T-helper 1 cell treated with Interleukin-12 subunit alpha and Interleukin-12 subunit beta and Interleukin-4 antibody, amounts not matched to agents 30 ng/mL and 1 ng/mL, for 36 hours (primary cell): ENCODE measurements at regions not wholly inside any gene's neighbourhood (a gene's known extent, or its start where the extent isn't known, plus 50 kb on each side); places are given as distances from the start of the nearest gene placed in this dataset.
"Not testable (repeated sequence)": the region's sequence is repeated elsewhere in the genome, so short reads cannot be mapped to it uniquely, and the experiment has no call there.

Source experiments
- intact Hi-C: fragments of 100-400 bp; cut with micrococcal nuclease; formaldehyde crosslinking; loops from one replicate; pipeline ENCODE4 v1.15.1; 2024

GRCh38 chr1:81547261-81547911, 253.3 kb upstream of the ADGRL2 start:
- intact Hi-C loops, result no loop called here

GRCh38 chr1:81545734-81546133, 255.0 kb upstream of the ADGRL2 start:
- intact Hi-C loops, result no loop called here

GRCh38 chr1:81543764-81544163, 257.0 kb upstream of the ADGRL2 start:
- intact Hi-C loops, result no loop called here

GRCh38 chr1:81542196-81542595, 258.5 kb upstream of the ADGRL2 start:
- intact Hi-C loops, result no loop called here

GRCh38 chr1:81540216-81540615, 260.5 kb upstream of the ADGRL2 start:
- intact Hi-C loops, result no loop called here

- intact Hi-C loops, result no loop called here
Measured at GRCh38 chr1:81529014-81529413, 271.7 kb upstream of the ADGRL2 start.

GRCh38 chr1:81525085-81525484, 275.6 kb upstream of the ADGRL2 start:
- intact Hi-C loops, result no loop called here

- intact Hi-C loops, result no loop called here
Measured at GRCh38 chr1:81519987-81520386, 280.7 kb upstream of the ADGRL2 start.

- intact Hi-C loops, result no loop called here
Measured at GRCh38 chr1:81517987-81518386, 282.7 kb upstream of the ADGRL2 start.

GRCh38 chr1:81513796-81514354, 286.9 kb upstream of the ADGRL2 start:
- intact Hi-C loops, result no loop called here

- intact Hi-C loops, result no loop called here
Measured at GRCh38 chr1:81512252-81513003, 288.3 kb upstream of the ADGRL2 start.

GRCh38 chr1:81511281-81511680, 289.5 kb upstream of the ADGRL2 start:
- intact Hi-C loops, result no loop called here

GRCh38 chr1:81510701-81511100, 290.0 kb upstream of the ADGRL2 start:
- intact Hi-C loops, result no loop called here

- intact Hi-C loops, result no loop called here
Measured at GRCh38 chr1:81509594-81509993, 291.1 kb upstream of the ADGRL2 start.

- intact Hi-C loops, result no loop called here
Measured at GRCh38 chr1:81506699-81507098, 294.0 kb upstream of the ADGRL2 start.

- intact Hi-C loops, result no loop called here
Measured at GRCh38 chr1:81505831-81506230, 294.9 kb upstream of the ADGRL2 start.

GRCh38 chr1:81504820-81505219, 295.9 kb upstream of the ADGRL2 start:
- intact Hi-C loops, result not testable (repeated sequence)

- intact Hi-C loops, result not testable (repeated sequence)
Measured at GRCh38 chr1:81502705-81503104, 298.0 kb upstream of the ADGRL2 start.

- intact Hi-C loops, result not testable (repeated sequence)
Measured at GRCh38 chr1:81501485-81501884, 299.2 kb upstream of the ADGRL2 start.

- intact Hi-C loops, result no loop called here
Measured at GRCh38 chr1:81499487-81499886, 301.2 kb upstream of the ADGRL2 start.

GRCh38 chr1:81498471-81499462, 302.0 kb upstream of the ADGRL2 start:
- intact Hi-C loops, result no loop called here
